IMR-90 (cell line): ENCODE measurements at regions not wholly inside any gene's neighbourhood (a gene's known extent, or its start where the extent isn't known, plus 50 kb on each side); places are given as distances from the start of the nearest gene placed in this dataset.

Source experiments
- ATAC-seq: fragments of 200-7000 bp; cut with Tn5 transposase; 2 replicates; pipeline ENCODE4 v1.9.1; 2020; ENCODE audit warnings: low read depth, mild to moderate bottlenecking, moderate library complexity
- BruUV-seq: library from RNA; stranded (reverse); fragments of 400-500 nt; replicated peaks from 2 replicates; lab custom pipeline; 2021; lab: Mats Ljungman, UMichigan
- CTCF ChIA-PET: fragments of 300-600 bp; formaldehyde crosslinking; extraction: SDS; loops from one replicate; lab custom pipeline; 2021; ENCODE audit warnings: antibody characterized with exemption; lab: Yijun Ruan, JAX
- POLR2A ChIA-PET: fragments of 300-600 bp; sonication (Branson Sonifier 250); formaldehyde crosslinking; loops from one replicate; lab custom pipeline; 2022; ENCODE audit warnings: antibody characterized with exemption; ENCODE audit not compliant: unreplicated experiment; lab: Charles Lee
- DNase-seq: peaks from one replicate; pipeline ENCODE4 v3.0.0; 2013
- H2AFZ ChIP-seq: replicated peaks from 2 replicates; pipeline ENCODE3; 2013; ENCODE audit warnings: low read length, mild to moderate bottlenecking; ENCODE audit not compliant: poor library complexity
- H2AK5ac ChIP-seq: 2 replicates; pipeline ENCODE4 v1.6.1; 2013; ENCODE audit warnings: low read depth, low read length, inconsistent platforms
- H2AK9ac ChIP-seq: replicated peaks from 2 replicates; pipeline ENCODE3; 2013; ENCODE audit warnings: mild to moderate bottlenecking, low read depth, low read length, moderate library complexity; ENCODE audit not compliant: poor library complexity
- H2BK120ac ChIP-seq: 2 replicates; pipeline ENCODE4 v1.6.1; 2013; ENCODE audit warnings: low read depth, low read length, inconsistent platforms
- H2BK15ac ChIP-seq: 3 replicates; pipeline ENCODE4 v1.6.1; 2013; ENCODE audit warnings: low read depth, low read length, inconsistent platforms
- H2BK20ac ChIP-seq: 2 replicates; pipeline ENCODE4 v1.6.1; 2013; ENCODE audit warnings: low read depth, mild to moderate bottlenecking, inconsistent platforms, low read length, moderate library complexity
- H2BK5ac ChIP-seq: 2 replicates; pipeline ENCODE4 v1.6.1; 2013; ENCODE audit warnings: mild to moderate bottlenecking, low read depth, low read length, inconsistent platforms; ENCODE audit not compliant: poor library complexity, severe bottlenecking
- H3K14ac ChIP-seq: replicated peaks from 2 replicates; pipeline ENCODE4 v1.6.1; 2013; ENCODE audit warnings: low read depth, low read length, inconsistent platforms
- H3K18ac ChIP-seq: 2 replicates; pipeline ENCODE4 v1.6.1; 2013; ENCODE audit warnings: low read depth, low read length, control low read depth
- H3K23ac ChIP-seq: 2 replicates; pipeline ENCODE4 v1.6.1; 2013; ENCODE audit warnings: low read depth, low read length, inconsistent platforms
- H3K27ac ChIP-seq: 2 replicates; pipeline ENCODE4 v1.5.1; 2013; ENCODE audit warnings: mild to moderate bottlenecking, control low read depth, low read length; ENCODE audit not compliant: insufficient read depth
- H3K27me3 ChIP-seq: 2 replicates; pipeline ENCODE4 v1.6.1; 2013; ENCODE audit warnings: low read length; ENCODE audit not compliant: control insufficient read depth, insufficient read depth
- H3K36me3 ChIP-seq: 2 replicates; pipeline ENCODE4 v1.6.1; 2013; ENCODE audit warnings: low read length, mixed read lengths; ENCODE audit not compliant: control insufficient read depth, insufficient read depth
- H3K4ac ChIP-seq: 2 replicates; pipeline ENCODE4 v1.6.1; 2013; ENCODE audit warnings: low read depth, low read length, inconsistent platforms
- H3K4me1 ChIP-seq: 2 replicates; pipeline ENCODE4 v1.6.1; 2013; ENCODE audit warnings: low read length, mixed read lengths; ENCODE audit not compliant: control insufficient read depth, insufficient read depth
- H3K4me2 ChIP-seq: 2 replicates; pipeline ENCODE4 v1.6.1; 2013; ENCODE audit warnings: low read depth, mild to moderate bottlenecking, control low read depth, low read length, moderate library complexity
- H3K4me3 ChIP-seq: 2 replicates; pipeline ENCODE4 v1.5.1; 2013; ENCODE audit warnings: low read depth, mild to moderate bottlenecking, control low read depth, low read length, moderate library complexity; ENCODE audit not compliant: insufficient read depth
- H3K56ac ChIP-seq: 2 replicates; pipeline ENCODE4 v1.6.1; 2013; ENCODE audit warnings: low read length, inconsistent platforms; ENCODE audit not compliant: insufficient read depth; ENCODE audit errors: extremely low read depth
- H3K79me1 ChIP-seq, 2 experiments: 2 replicates each; pipeline ENCODE4 v1.6.1; 2013; ENCODE audit warnings: low read length in 2 of 2, inconsistent platforms in 1 of 2, low read depth in 1 of 2
- H3K9ac ChIP-seq: 2 replicates; pipeline ENCODE4 v1.6.1; 2013; ENCODE audit warnings: low read depth, low read length, control low read depth
- H3K9me1 ChIP-seq: 2 replicates; pipeline ENCODE4 v1.6.1; 2013; ENCODE audit warnings: low read length, inconsistent platforms; ENCODE audit not compliant: insufficient read depth
- H3K9me3 ChIP-seq: 2 replicates; pipeline ENCODE4 v1.6.1; 2013; ENCODE audit warnings: low read length; ENCODE audit not compliant: control insufficient read depth, insufficient read depth
- H4K20me1 ChIP-seq: 2 replicates; pipeline ENCODE4 v1.6.1; 2013; ENCODE audit warnings: low read length, inconsistent platforms; ENCODE audit not compliant: insufficient read depth
- H4K5ac ChIP-seq: 2 replicates; pipeline ENCODE4 v1.6.1; 2013; ENCODE audit warnings: mild to moderate bottlenecking, low read depth, low read length, control low read depth
- H4K8ac ChIP-seq, 2 experiments: 2 replicates each; pipeline ENCODE4 v1.6.1; 2013; ENCODE audit warnings: low read depth in 2 of 2, low read length in 2 of 2, control low read depth in 1 of 2, inconsistent platforms in 1 of 2
- H4K91ac ChIP-seq: 2 replicates; pipeline ENCODE4 v1.6.1; 2013; ENCODE audit warnings: low read depth, low read length, inconsistent platforms; ENCODE audit not compliant: insufficient read depth
- BHLHE40 ChIP-seq: fragments of 150-350 bp; IDR thresholded peaks from 2 replicates; pipeline ENCODE4 v1.6.1; 2016; ENCODE audit warnings: mild to moderate bottlenecking, low read depth, low read length
- CEBPB ChIP-seq: IDR thresholded peaks from 2 replicates; pipeline ENCODE4 v1.6.1; 2012; ENCODE audit warnings: low read depth, low read length, improper control_type of control experiment
- MAFK ChIP-seq: IDR thresholded peaks from 2 replicates; pipeline ENCODE4 v1.6.1; 2012; ENCODE audit warnings: low read depth, low read length, improper control_type of control experiment
- MAZ ChIP-seq: IDR thresholded peaks from 2 replicates; pipeline ENCODE4 v1.6.1; 2012; ENCODE audit warnings: low read depth, mild to moderate bottlenecking, low read length, improper control_type of control experiment, moderate library complexity, borderline replicate concordance
- MXI1 ChIP-seq: IDR thresholded peaks from 2 replicates; pipeline ENCODE4 v1.6.1; 2012; ENCODE audit warnings: low read depth, mild to moderate bottlenecking, low read length, moderate library complexity, borderline replicate concordance
- POLR2A ChIP-seq: IDR thresholded peaks from 2 replicates; pipeline ENCODE4 v1.6.1; 2012; ENCODE audit warnings: mild to moderate bottlenecking, low read depth, low read length
- RAD21 ChIP-seq: IDR thresholded peaks from 2 replicates; pipeline ENCODE4 v1.6.1; 2012; ENCODE audit warnings: low read length, improper control_type of control experiment
- RCOR1 ChIP-seq: IDR thresholded peaks from 2 replicates; pipeline ENCODE4 v1.6.1; 2012; ENCODE audit warnings: mild to moderate bottlenecking, low read length, improper control_type of control experiment; ENCODE audit not compliant: insufficient replicate concordance
- RFX5 ChIP-seq: IDR thresholded peaks from 2 replicates; pipeline ENCODE4 v1.8.0; 2012; ENCODE audit warnings: low read depth, mild to moderate bottlenecking, low read length, moderate library complexity
- SMC3 ChIP-seq: fragments of 150-350 bp; IDR thresholded peaks from 2 replicates; pipeline ENCODE4 v1.6.1; 2016; ENCODE audit warnings: low read depth, mild to moderate bottlenecking, antibody characterized with exemption, low read length, moderate library complexity
- WGBS, 2 experiments: methylation state at CpG; one replicate each; pipeline versions ENCODE4 v1.1.5 to v1.1.7; 2013; ENCODE audit warnings: missing lambda C conversion rate in 2 of 2; ENCODE audit not compliant: insufficient read length in 1 of 2; ENCODE audit errors: extremely low coverage in 2 of 2; 5-methylcytosine and 5-hydroxymethylcytosine counted together
- dilution Hi-C: fragments of 300-500 bp; cut with HindIII; formaldehyde crosslinking; loops from one replicate; pipeline ENCODE4 v1.14.3; 2018; ENCODE audit warnings: low sequenced_read_pairs; ENCODE audit not compliant: unreplicated experiment
- in situ Hi-C: fragments of 300-500 bp; cut with MboI; formaldehyde crosslinking; loops from 3 replicates; pipeline ENCODE4 v1.14.3; 2019; ENCODE audit warnings: low sequenced_read_pairs, inconsistent platforms, mixed read lengths
- intact Hi-C: fragments of 100-400 bp; cut with micrococcal nuclease; formaldehyde crosslinking; loops from 2 replicates; pipeline ENCODE4 v1.10.0; 2022
- TF ChIP-seq, protein P1 (sequence below): fragments of 150-350 bp; IDR thresholded peaks from 2 replicates; pipeline ENCODE4 v1.6.1; 2017; ENCODE audit warnings: mild to moderate bottlenecking, antibody characterized with exemption, low read length, low read depth
- TF ChIP-seq, protein P2 (sequence below): conservative IDR thresholded peaks from 2 replicates; pipeline ENCODE4 v1.5.1; 2012; ENCODE audit warnings: mild to moderate bottlenecking, low read depth, low read length, improper control_type of control experiment
- TF ChIP-seq, protein P3 (sequence below): fragments of 150-350 bp; IDR thresholded peaks from 2 replicates; pipeline ENCODE4 v1.6.1; 2016; ENCODE audit warnings: low read depth, mild to moderate bottlenecking, low read length, moderate library complexity, borderline replicate concordance

DNA sequence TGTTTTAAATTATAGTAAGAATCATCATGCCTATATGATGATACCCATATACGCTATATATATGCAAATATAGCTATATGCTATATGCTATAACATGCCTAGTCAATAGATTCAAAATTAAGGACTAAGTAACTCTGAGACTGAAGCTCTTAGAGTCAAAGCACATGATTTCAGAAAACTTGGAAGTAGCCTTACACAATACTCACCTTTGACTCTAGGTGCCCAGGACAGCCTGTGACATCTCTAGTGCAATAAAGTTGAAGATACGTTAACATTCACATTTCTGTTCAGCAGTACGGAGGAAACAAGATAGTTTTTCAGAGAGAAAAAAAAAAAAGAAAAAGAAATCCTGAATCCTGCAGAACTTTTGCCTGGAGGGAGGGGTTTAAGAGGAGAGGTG lies 149.7 kb upstream of the PIK3C3 start:
- no peak overlapping the region for H2BK15ac ChIP-seq

More for the DNA sequence above, 149.7 kb upstream of the PIK3C3 start:
- Histone ChIP-seq H3K9ac (no peak overlapping the region), H3K18ac (no peak overlapping the region), H3K4ac (no peak overlapping the region), H4K5ac (no peak overlapping the region), H4K8ac (no peak overlapping the region), H2AK9ac (no peak overlapping the region), H3K14ac (no peak overlapping the region), H3K4me3 (no peak overlapping the region), H2BK5ac (no peak overlapping the region), H2AFZ (no peak overlapping the region), H3K36me3 (no peaks in the 10 kb centered on the region), H3K4me1 (no peaks in the 10 kb centered on the region), H3K27ac (no peak overlapping the region), H3K9me1 (no peaks in the 10 kb centered on the region), H3K79me1 (no peaks in the 10 kb centered on the region), H2BK20ac (no peak overlapping the region), H2AK5ac (no peak overlapping the region), H3K9me3 (no peaks in the 10 kb centered on the region), H4K91ac (no peak overlapping the region), H3K56ac (no peak overlapping the region), H4K20me1 (no peaks in the 10 kb centered on the region), H3K23ac (no peak overlapping the region), H3K4me2 (no peak overlapping the region), H2BK120ac (no peak overlapping the region), H3K27me3 (no peaks in the 10 kb centered on the region; the same call in 1 of the 2 replicates)
- dilution Hi-C loops (no loop called here), in situ Hi-C loops (no loop called here), intact Hi-C loops (no loop called here)
- DNase-seq (no peak), ATAC-seq (no peak)
- no CpG with 5 or more reads among the region's 3 CpGs for WGBS, 2 experiments
- no TSS peak for BruUV-seq
- TF ChIP-seq MXI1 = no peak
- no peak for TF ChIP-seq CEBPB
- no peak for TF ChIP-seq POLR2A
- TF ChIP-seq, protein P1, sequence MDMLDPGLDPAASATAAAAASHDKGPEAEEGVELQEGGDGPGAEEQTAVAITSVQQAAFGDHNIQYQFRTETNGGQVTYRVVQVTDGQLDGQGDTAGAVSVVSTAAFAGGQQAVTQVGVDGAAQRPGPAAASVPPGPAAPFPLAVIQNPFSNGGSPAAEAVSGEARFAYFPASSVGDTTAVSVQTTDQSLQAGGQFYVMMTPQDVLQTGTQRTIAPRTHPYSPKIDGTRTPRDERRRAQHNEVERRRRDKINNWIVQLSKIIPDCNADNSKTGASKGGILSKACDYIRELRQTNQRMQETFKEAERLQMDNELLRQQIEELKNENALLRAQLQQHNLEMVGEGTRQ = no peak
- no peak for TF ChIP-seq SMC3
- no peak for TF ChIP-seq RFX5
- TF ChIP-seq RAD21 = no peak
- TF ChIP-seq MAZ = no peak
- no peak for TF ChIP-seq MAFK
- TF ChIP-seq, protein P2, sequence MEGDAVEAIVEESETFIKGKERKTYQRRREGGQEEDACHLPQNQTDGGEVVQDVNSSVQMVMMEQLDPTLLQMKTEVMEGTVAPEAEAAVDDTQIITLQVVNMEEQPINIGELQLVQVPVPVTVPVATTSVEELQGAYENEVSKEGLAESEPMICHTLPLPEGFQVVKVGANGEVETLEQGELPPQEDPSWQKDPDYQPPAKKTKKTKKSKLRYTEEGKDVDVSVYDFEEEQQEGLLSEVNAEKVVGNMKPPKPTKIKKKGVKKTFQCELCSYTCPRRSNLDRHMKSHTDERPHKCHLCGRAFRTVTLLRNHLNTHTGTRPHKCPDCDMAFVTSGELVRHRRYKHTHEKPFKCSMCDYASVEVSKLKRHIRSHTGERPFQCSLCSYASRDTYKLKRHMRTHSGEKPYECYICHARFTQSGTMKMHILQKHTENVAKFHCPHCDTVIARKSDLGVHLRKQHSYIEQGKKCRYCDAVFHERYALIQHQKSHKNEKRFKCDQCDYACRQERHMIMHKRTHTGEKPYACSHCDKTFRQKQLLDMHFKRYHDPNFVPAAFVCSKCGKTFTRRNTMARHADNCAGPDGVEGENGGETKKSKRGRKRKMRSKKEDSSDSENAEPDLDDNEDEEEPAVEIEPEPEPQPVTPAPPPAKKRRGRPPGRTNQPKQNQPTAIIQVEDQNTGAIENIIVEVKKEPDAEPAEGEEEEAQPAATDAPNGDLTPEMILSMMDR = no peak
- no peak for TF ChIP-seq RCOR1
- TF ChIP-seq, protein P3, sequence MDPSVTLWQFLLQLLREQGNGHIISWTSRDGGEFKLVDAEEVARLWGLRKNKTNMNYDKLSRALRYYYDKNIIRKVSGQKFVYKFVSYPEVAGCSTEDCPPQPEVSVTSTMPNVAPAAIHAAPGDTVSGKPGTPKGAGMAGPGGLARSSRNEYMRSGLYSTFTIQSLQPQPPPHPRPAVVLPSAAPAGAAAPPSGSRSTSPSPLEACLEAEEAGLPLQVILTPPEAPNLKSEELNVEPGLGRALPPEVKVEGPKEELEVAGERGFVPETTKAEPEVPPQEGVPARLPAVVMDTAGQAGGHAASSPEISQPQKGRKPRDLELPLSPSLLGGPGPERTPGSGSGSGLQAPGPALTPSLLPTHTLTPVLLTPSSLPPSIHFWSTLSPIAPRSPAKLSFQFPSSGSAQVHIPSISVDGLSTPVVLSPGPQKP = no peak
- TF ChIP-seq BHLHE40 = no peak
- POLR2A ChIA-PET = no interaction called here
- CTCF ChIA-PET = interaction anchor here (0.5 kb wide), 1 partner anchor 67 kb away, joined by 3 read pairs; no protein-coding TSS in a partner anchor
